ENCODE measurements at regions not wholly inside any gene's neighbourhood (a gene's known extent, or its start where the extent isn't known, plus 50 kb on each side); places are given as distances from the start of the nearest gene placed in this dataset.

- no peaks in the 10 kb centered on the region for H3K36me3 ChIP-seq (replicated peaks in 1 of 2; ENCODE audit: insufficient read depth in 1 of 2, low read depth in 2 of 2)
- H3K9me3 ChIP-seq: no peaks in the 10 kb centered on the region
- 65 to 75% methylated on average over 2 of the region's 2 CpGs for WGBS, 2 donors
- TF ChIP-seq CTCF (IDR thresholded peaks at IDR 0.05) (no peak), POLR2A (IDR thresholded peaks at IDR 0.05) (no peak)
- no peaks in the 10 kb centered on the region for H3K27me3 ChIP-seq
- intact Hi-C loops (cut with DNase I): no loop called here
- no peak overlapping the region for H3K27ac ChIP-seq
- DNase-seq (no peak), ATAC-seq (no peak)
- no peak overlapping the region for H3K4me3 ChIP-seq
- no peaks in the 10 kb centered on the region for H3K4me1 ChIP-seq
Measured at GRCh38 chr1:5812295-5812694, 179.9 kb downstream of the NPHP4 start.

GRCh38 chr1:5811419-5811818 lies 180.8 kb downstream of the NPHP4 start:
- 11 to 38% methylated on average over 3 to 11 of the region's 11 CpGs for WGBS, 2 donors

GRCh38 chr1:5810553-5811270 lies 181.5 kb downstream of the NPHP4 start:
- Histone ChIP-seq H3K27ac (no peak overlapping the region), H3K27me3 (no peaks in the 10 kb centered on the region), H3K4me1 (no peaks in the 10 kb centered on the region), H3K36me3 (replicated peaks in 1 of 2; ENCODE audit: insufficient read depth in 1 of 2, low read depth in 2 of 2) (no peaks in the 10 kb centered on the region), H3K9me3 (no peaks in the 10 kb centered on the region), H3K4me3 (no peak overlapping the region)
- TF ChIP-seq POLR2A (IDR thresholded peaks at IDR 0.05): no peak
- TF ChIP-seq CTCF (IDR thresholded peaks at IDR 0.05): no peak
- intact Hi-C loops (cut with DNase I): no loop called here
- WGBS, 2 donors: 48 to 61% methylated on average over 6 to 11 of the region's 11 CpGs
- no peak for ATAC-seq
- no peak for DNase-seq

More at GRCh38 chr1:5811419-5811818, 180.8 kb downstream of the NPHP4 start:
- no peaks in the 10 kb centered on the region for H3K4me1 ChIP-seq
- TF ChIP-seq POLR2A (IDR thresholded peaks at IDR 0.05) (no peak), CTCF (IDR thresholded peaks at IDR 0.05) (no peak)
- H3K4me3 ChIP-seq: no peak overlapping the region
- DNase-seq (no peak), ATAC-seq (no peak)
- H3K27ac ChIP-seq: no peak overlapping the region
- intact Hi-C loops (cut with DNase I): no loop called here
- H3K27me3 ChIP-seq: no peaks in the 10 kb centered on the region
- no peaks in the 10 kb centered on the region for H3K36me3 ChIP-seq (replicated peaks in 1 of 2; ENCODE audit: insufficient read depth in 1 of 2, low read depth in 2 of 2)
- H3K9me3 ChIP-seq: no peaks in the 10 kb centered on the region

GRCh38 chr1:5810131-5810530 lies 182.1 kb downstream of the NPHP4 start:
- ATAC-seq: no peak
- 68 to 90% methylated on average over 12 to 16 of the region's 16 CpGs for WGBS, 2 donors

More at GRCh38 chr1:5810131-5810530, 182.1 kb downstream of the NPHP4 start:
- no peak for DNase-seq
- H3K36me3 ChIP-seq (replicated peaks in 1 of 2; ENCODE audit: insufficient read depth in 1 of 2, low read depth in 2 of 2): no peaks in the 10 kb centered on the region
- no peak overlapping the region for H3K4me3 ChIP-seq
- intact Hi-C loops (cut with DNase I): no loop called here
- H3K27ac ChIP-seq: no peak overlapping the region
- no peaks in the 10 kb centered on the region for H3K4me1 ChIP-seq
- no peaks in the 10 kb centered on the region for H3K27me3 ChIP-seq
- no peak for TF ChIP-seq CTCF (IDR thresholded peaks at IDR 0.05)
- no peak for TF ChIP-seq POLR2A (IDR thresholded peaks at IDR 0.05)
- no peaks in the 10 kb centered on the region for H3K9me3 ChIP-seq

All from body of pancreas (tissue), 4 donors.